GM12878 (cell line): ENCODE measurements at regions not wholly inside any gene's neighbourhood (a gene's known extent, or its start where the extent isn't known, plus 50 kb on each side); places are given as distances from the start of the nearest gene placed in this dataset.

Source experiments
- ATAC-seq: fragments of 200-7000 bp; cut with Tn5 transposase; 3 replicates; pipeline ENCODE4 v1.9.1; 2020; ENCODE audit warnings: mild to moderate bottlenecking, moderate library complexity
- BruUV-seq: library from RNA; stranded (reverse); fragments of 400-500 nt; replicated peaks from 2 replicates; lab custom pipeline; 2021; lab: Mats Ljungman, UMichigan
- CTCF ChIA-PET: fragments of 300-600 bp; sonication (Branson Sonifier 250); formaldehyde crosslinking; extraction: SDS; loops from one replicate; lab custom pipeline; 2021; ENCODE audit warnings: inconsistent platforms; lab: Yijun Ruan, JAX
- POLR2A ChIA-PET: fragments of 350-600 bp; formaldehyde crosslinking; extraction: SDS; loops from one replicate; lab custom pipeline; 2021; ENCODE audit warnings: inconsistent platforms; lab: Charles Lee
- RAD21 ChIA-PET: fragments of 300-600 bp; sonication (Branson Sonifier 250); formaldehyde crosslinking; loops from one replicate; lab custom pipeline; 2023; ENCODE audit warnings: antibody characterized with exemption; ENCODE audit not compliant: unreplicated experiment; lab: Charles Lee
- SMC1A ChIA-PET: fragments of 300-600 bp; sonication (Branson Sonifier 250); formaldehyde crosslinking; loops from one replicate; lab custom pipeline; 2023; ENCODE audit not compliant: unreplicated experiment, uncharacterized antibody; lab: Charles Lee
- DNase-seq: peaks from one replicate; pipeline ENCODE4 v3.0.0-alpha.2; 2011; ENCODE audit warnings: low read depth, low spot score
- FAIRE-seq: peaks from 3 replicates; lab custom pipeline; 2011; peaks lifted over from hg19 to GRCh38; lab: Jason Lieb, UNC
- H2AFZ ChIP-seq: 2 replicates; pipeline ENCODE4 v1.6.0; 2011; ENCODE audit warnings: low read depth, low read length, control low read depth; ENCODE audit not compliant: control insufficient read depth
- H3K27ac ChIP-seq: 2 replicates; pipeline ENCODE4 v1.5.1; 2011; ENCODE audit warnings: control low read depth; ENCODE audit not compliant: control insufficient read depth, insufficient read depth
- H3K27me3 ChIP-seq, 2 experiments: replicated peaks in 1 of 2; 2 replicates each; pipeline versions ENCODE4 v1.6.0 to v1.6.1; 2011; ENCODE audit warnings: low read length in 1 of 2; ENCODE audit not compliant: control insufficient read depth in 2 of 2, insufficient read depth in 2 of 2
- H3K36me3 ChIP-seq, 2 experiments: 2 replicates each; pipeline ENCODE4 v1.5.1; 2011; ENCODE audit warnings: low read length in 1 of 2; ENCODE audit not compliant: control insufficient read depth in 2 of 2, insufficient read depth in 2 of 2
- H3K4me1 ChIP-seq: 2 replicates; pipeline ENCODE4 v1.6.1; 2011; ENCODE audit warnings: mild to moderate bottlenecking, low read length, moderate library complexity, mixed read lengths; ENCODE audit not compliant: control insufficient read depth, insufficient read depth
- H3K4me2 ChIP-seq: 2 replicates; pipeline ENCODE4 v1.6.0; 2011; ENCODE audit warnings: control low read depth; ENCODE audit not compliant: control insufficient read depth, insufficient read depth
- H3K4me3 ChIP-seq: fragments of 200-600 bp; sonication (generic); 2 replicates; pipeline ENCODE4 v1.5.1; 2016
- H3K79me2 ChIP-seq: 2 replicates; pipeline ENCODE4 v1.6.0; 2011; ENCODE audit warnings: low read length; ENCODE audit not compliant: control insufficient read depth, insufficient read depth
- H3K9ac ChIP-seq: 2 replicates; pipeline ENCODE4 v1.8.0; 2011; ENCODE audit warnings: low read length, control low read depth, mixed read lengths; ENCODE audit not compliant: control insufficient read depth, insufficient read depth
- H3K9me3 ChIP-seq: replicated peaks from 3 replicates; pipeline ENCODE4 v1.5.1; 2011; ENCODE audit warnings: mild to moderate bottlenecking, low read length; ENCODE audit not compliant: control insufficient read depth, insufficient read depth
- H4K20me1 ChIP-seq: 2 replicates; pipeline ENCODE4 v1.6.0; 2011; ENCODE audit not compliant: control insufficient read depth, insufficient read depth
- CBX5 ChIP-seq: sonication (generic); IDR thresholded peaks from 2 replicates; pipeline ENCODE4 v1.6.1; 2016; ENCODE audit warnings: low read depth, moderate library complexity, mild to moderate bottlenecking, inconsistent platforms
- HDAC2 ChIP-seq: fragments of 200-600 bp; sonication (generic); IDR thresholded peaks from 2 replicates; pipeline ENCODE4 v1.6.1; 2017
- HDAC6 ChIP-seq: fragments of 200-600 bp; sonication (generic); IDR thresholded peaks from one replicate; pipeline ENCODE4 v1.8.0; 2017; ENCODE audit warnings: antibody characterized with exemption; ENCODE audit not compliant: unreplicated experiment
- KDM1A ChIP-seq: fragments of 200-600 bp; sonication (generic); IDR thresholded peaks from 2 replicates; pipeline ENCODE4 v1.6.1; 2016; ENCODE audit warnings: borderline replicate concordance
- POU2F2 ChIP-seq: IDR thresholded peaks from 3 replicates; pipeline ENCODE4 v1.6.1; 2011; ENCODE audit warnings: low read depth, mild to moderate bottlenecking, low read length, borderline replicate concordance
- SMAD1 ChIP-seq: fragments of 450-650 bp; IDR thresholded peaks from 2 replicates; pipeline ENCODE4 v1.6.1; 2018; ENCODE audit warnings: mild to moderate bottlenecking, low read depth; ENCODE audit not compliant: partially characterized antibody
- TCF12 ChIP-seq: IDR thresholded peaks from 2 replicates; pipeline ENCODE4 v1.6.1; 2011; ENCODE audit warnings: low read depth, mild to moderate bottlenecking, low read length
- ZBED1 ChIP-seq: IDR thresholded peaks from 2 replicates; pipeline ENCODE4 v1.6.1; 2016; ENCODE audit warnings: borderline replicate concordance
- ZNF207 ChIP-seq: fragments of 450-650 bp; IDR thresholded peaks from 2 replicates; pipeline ENCODE4 v1.6.1; 2014; ENCODE audit warnings: antibody characterized with exemption, mild to moderate bottlenecking, borderline replicate concordance
- WGBS: methylation state at CpG from one replicate; pipeline ENCODE4 v1.1.6; 2016; ENCODE audit warnings: low lambda C conversion rate; ENCODE audit not compliant: insufficient replicate concordance, insufficient coverage; ENCODE audit errors: missing lambda C conversion rate; 5-methylcytosine and 5-hydroxymethylcytosine counted together
- in situ Hi-C: fragments of 300-500 bp; cut with MboI; formaldehyde crosslinking; loops from 9 replicates; pipeline ENCODE4 v1.14.3; 2018; ENCODE audit warnings: mixed read lengths
- intact Hi-C: fragments of 100-400 bp; cut with micrococcal nuclease; formaldehyde crosslinking; loops from one replicate; pipeline ENCODE4 v1.14.2; 2022; ENCODE audit not compliant: unreplicated experiment
- TF ChIP-seq, protein P1 (sequence below): fragments of 450-650 bp; IDR thresholded peaks from 2 replicates; pipeline ENCODE4 v1.6.1; 2017; ENCODE audit warnings: antibody characterized with exemption, mild to moderate bottlenecking, moderate library complexity
- TF ChIP-seq, protein P2 (sequence below): fragments of 450-650 bp; IDR thresholded peaks from 2 replicates; pipeline ENCODE4 v1.6.1; 2018; ENCODE audit warnings: borderline replicate concordance, mild to moderate bottlenecking; ENCODE audit not compliant: partially characterized antibody
- TF ChIP-seq, protein P3 (sequence below): fragments of 450-650 bp; IDR thresholded peaks from 2 replicates; pipeline ENCODE4 v1.6.1; 2017; ENCODE audit warnings: mild to moderate bottlenecking, moderate library complexity

DNA sequence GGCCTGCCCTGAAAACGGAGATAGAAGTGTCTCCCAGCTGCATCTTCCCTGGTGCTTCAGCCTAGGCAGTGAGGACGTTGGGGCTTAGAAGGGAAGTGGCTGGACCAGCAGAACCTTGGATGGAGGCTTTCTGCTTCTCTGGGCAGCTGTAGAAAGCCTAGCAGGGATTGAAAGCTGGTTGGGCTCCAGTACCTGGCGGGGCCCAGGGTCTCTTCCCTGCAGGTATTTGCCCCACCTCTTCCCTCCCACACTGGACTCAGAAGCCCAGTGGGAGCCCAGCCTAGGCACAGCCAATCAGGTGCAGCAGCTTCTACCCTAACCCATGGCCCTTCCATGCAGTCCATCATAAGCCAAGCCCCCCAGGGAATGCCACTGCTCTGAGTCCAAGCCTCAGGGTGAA is 190.3 kb upstream of the IRX6 start:
- Histone ChIP-seq H4K20me1 (no peaks in the 10 kb centered on the region), H2AFZ (no peak overlapping the region), H3K9ac (no peak overlapping the region), H3K79me2 (no peaks in the 10 kb centered on the region), H3K4me3 (no peak overlapping the region), H3K4me2 (no peak overlapping the region), H3K27ac (no peak overlapping the region), H3K4me1 (no peaks in the 10 kb centered on the region), H3K36me3 (no peaks in the 10 kb centered on the region), H3K27me3 (no peaks in the 10 kb centered on the region), H3K9me3 (no peaks in the 10 kb centered on the region)
- CTCF ChIA-PET: no interaction called here
- RAD21 ChIA-PET: no interaction called here
- POLR2A ChIA-PET: no interaction called here
- in situ Hi-C loops (no loop called here), intact Hi-C loops (no loop called here)
- 0% methylated on average over 3 of the region's 3 CpGs for WGBS
- DNase-seq: no peak
- ATAC-seq: no peak
- BruUV-seq: no TSS peak
- SMC1A ChIA-PET: no interaction called here
- no peak for FAIRE-seq
- TF ChIP-seq SMAD1 (no peak), CBX5 (no peak), TCF12 (no peak), HDAC6 (no peak), ZBED1 (no peak), KDM1A (no peak), HDAC2 (no peak), ZNF207 (no peak), POU2F2 (no peak)
- TF ChIP-seq, protein P1, sequence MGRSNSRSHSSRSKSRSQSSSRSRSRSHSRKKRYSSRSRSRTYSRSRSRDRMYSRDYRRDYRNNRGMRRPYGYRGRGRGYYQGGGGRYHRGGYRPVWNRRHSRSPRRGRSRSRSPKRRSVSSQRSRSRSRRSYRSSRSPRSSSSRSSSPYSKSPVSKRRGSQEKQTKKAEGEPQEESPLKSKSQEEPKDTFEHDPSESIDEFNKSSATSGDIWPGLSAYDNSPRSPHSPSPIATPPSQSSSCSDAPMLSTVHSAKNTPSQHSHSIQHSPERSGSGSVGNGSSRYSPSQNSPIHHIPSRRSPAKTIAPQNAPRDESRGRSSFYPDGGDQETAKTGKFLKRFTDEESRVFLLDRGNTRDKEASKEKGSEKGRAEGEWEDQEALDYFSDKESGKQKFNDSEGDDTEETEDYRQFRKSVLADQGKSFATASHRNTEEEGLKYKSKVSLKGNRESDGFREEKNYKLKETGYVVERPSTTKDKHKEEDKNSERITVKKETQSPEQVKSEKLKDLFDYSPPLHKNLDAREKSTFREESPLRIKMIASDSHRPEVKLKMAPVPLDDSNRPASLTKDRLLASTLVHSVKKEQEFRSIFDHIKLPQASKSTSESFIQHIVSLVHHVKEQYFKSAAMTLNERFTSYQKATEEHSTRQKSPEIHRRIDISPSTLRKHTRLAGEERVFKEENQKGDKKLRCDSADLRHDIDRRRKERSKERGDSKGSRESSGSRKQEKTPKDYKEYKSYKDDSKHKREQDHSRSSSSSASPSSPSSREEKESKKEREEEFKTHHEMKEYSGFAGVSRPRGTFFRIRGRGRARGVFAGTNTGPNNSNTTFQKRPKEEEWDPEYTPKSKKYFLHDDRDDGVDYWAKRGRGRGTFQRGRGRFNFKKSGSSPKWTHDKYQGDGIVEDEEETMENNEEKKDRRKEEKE: no peak
- TF ChIP-seq, protein P2, sequence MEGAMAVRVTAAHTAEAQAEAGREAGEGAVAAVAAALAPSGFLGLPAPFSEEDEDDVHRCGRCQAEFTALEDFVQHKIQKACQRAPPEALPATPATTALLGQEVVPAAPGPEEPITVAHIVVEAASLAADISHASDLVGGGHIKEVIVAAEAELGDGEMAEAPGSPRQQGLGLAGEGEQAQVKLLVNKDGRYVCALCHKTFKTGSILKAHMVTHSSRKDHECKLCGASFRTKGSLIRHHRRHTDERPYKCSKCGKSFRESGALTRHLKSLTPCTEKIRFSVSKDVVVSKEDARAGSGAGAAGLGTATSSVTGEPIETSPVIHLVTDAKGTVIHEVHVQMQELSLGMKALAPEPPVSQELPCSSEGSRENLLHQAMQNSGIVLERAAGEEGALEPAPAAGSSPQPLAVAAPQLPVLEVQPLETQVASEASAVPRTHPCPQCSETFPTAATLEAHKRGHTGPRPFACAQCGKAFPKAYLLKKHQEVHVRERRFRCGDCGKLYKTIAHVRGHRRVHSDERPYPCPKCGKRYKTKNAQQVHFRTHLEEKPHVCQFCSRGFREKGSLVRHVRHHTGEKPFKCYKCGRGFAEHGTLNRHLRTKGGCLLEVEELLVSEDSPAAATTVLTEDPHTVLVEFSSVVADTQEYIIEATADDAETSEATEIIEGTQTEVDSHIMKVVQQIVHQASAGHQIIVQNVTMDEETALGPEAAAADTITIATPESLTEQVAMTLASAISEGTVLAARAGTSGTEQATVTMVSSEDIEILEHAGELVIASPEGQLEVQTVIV: no peak
- TF ChIP-seq, protein P3, sequence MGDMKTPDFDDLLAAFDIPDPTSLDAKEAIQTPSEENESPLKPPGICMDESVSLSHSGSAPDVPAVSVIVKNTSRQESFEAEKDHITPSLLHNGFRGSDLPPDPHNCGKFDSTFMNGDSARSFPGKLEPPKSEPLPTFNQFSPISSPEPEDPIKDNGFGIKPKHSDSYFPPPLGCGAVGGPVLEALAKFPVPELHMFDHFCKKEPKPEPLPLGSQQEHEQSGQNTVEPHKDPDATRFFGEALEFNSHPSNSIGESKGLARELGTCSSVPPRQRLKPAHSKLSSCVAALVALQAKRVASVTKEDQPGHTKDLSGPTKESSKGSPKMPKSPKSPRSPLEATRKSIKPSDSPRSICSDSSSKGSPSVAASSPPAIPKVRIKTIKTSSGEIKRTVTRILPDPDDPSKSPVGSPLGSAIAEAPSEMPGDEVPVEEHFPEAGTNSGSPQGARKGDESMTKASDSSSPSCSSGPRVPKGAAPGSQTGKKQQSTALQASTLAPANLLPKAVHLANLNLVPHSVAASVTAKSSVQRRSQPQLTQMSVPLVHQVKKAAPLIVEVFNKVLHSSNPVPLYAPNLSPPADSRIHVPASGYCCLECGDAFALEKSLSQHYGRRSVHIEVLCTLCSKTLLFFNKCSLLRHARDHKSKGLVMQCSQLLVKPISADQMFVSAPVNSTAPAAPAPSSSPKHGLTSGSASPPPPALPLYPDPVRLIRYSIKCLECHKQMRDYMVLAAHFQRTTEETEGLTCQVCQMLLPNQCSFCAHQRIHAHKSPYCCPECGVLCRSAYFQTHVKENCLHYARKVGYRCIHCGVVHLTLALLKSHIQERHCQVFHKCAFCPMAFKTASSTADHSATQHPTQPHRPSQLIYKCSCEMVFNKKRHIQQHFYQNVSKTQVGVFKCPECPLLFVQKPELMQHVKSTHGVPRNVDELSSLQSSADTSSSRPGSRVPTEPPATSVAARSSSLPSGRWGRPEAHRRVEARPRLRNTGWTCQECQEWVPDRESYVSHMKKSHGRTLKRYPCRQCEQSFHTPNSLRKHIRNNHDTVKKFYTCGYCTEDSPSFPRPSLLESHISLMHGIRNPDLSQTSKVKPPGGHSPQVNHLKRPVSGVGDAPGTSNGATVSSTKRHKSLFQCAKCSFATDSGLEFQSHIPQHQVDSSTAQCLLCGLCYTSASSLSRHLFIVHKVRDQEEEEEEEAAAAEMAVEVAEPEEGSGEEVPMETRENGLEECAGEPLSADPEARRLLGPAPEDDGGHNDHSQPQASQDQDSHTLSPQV: no peak
